ELR (cell line): ENCODE measurements at regions not wholly inside any gene's neighbourhood (a gene's known extent, or its start where the extent isn't known, plus 50 kb on each side); places are given as distances from the start of the nearest gene placed in this dataset.
A peak's percentile ranks its signal among the peaks of the same experiment; 100 is the strongest.

Experiments
- DNase-seq: peaks from one replicate; pipeline ENCODE4 v3.0.0-alpha.2; 2015; ENCODE audit warnings: low read depth

DNA sequence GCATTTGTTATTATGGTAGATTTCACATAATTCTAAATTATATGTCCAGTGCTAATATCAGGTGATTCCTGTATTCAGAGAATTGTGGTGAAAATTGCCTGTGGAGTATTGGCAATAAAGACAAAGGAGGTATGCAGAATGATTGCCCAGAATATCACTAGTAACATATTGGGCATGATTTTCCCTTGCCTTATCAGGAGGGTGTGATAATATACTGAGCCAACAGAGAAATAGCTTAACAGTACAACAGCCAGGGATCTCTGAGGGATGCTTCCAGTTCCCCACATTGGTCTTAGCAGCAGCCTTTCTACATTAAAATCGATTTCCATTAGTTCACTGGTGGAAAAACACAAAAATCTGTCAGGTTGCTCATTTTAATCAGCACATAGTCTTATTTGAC lies 122.9 kb upstream of the COL3A1 start:
- no peak for DNase-seq

DNA sequence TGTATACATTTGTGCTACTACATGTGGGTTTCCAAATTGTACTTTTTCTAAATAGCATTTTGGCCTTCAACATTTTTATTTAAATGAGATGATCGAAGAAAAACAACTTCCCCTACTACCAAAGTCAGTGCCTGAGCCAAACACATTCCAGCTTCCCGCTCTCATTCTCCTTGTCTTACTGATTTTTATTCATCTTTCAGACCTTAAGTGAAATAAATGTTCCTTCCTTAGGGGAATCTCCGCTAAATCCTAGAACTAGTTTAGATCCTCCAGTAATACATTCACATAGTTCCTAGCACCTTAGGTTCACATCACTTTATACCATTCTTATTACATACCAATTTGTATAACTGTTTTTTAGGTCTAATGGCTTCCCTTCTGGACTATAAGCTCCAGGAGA lies 122.3 kb upstream of the COL3A1 start:
- DNase-seq, result no peak

DNA sequence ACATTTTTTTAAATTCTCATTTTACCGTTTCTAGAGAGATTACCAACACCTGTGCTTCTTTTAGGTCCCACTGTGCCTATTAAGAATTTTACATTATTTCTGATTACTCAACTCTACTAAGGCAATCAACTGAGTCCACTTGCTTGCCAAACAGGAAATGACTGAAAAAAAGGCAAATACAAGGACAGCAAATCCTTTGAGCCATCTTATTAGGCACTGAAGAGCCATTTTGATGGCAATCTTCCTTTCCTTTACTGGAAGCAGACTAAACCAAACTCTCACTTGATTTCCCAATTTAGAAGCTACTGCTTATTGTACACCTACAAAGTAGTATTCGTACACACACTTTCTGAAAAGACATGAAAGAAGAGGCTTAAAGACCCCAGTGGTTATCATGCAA lies 121.4 kb upstream of the COL3A1 start:
- no peak for DNase-seq

DNA sequence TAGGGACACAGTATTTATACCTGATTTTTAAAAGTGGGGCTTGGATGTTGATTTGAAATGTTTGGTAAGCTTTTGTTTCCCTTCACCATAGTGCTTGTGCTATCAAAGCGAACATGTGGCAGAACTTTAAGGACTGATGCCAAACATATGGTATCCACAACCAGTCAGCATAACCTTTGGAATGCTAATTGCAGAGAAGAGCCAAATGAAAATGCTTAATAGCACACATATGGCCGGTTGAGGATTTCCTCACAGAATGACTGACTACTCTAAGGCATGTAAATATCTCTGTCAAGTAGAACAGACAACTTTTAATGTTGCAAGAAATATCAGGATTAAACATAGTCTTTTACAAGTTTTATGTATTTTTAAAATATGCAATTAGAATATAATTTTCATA lies 120.9 kb upstream of the COL3A1 start:
- DNase-seq, result peak; percentile 13

DNA sequence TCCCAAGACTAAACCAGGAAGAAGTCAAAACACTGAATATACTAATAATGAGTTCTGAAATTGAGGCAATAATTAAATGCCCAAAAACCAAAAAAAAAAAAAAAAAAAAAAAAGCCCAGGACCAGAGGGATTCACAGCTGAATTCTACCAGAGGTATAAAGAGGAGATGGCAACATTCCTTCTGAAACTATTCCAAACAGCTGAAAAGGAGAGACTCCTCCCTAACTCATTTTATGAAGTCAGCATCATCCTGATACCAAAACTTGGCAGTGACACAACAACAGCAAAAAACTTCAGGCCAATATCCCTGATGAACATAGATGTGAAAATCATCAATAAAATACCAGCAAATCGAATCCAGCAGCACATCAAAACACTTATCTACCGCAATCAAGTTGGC lies 108.5 kb upstream of the COL3A1 start:
- DNase-seq, result no peak

DNA sequence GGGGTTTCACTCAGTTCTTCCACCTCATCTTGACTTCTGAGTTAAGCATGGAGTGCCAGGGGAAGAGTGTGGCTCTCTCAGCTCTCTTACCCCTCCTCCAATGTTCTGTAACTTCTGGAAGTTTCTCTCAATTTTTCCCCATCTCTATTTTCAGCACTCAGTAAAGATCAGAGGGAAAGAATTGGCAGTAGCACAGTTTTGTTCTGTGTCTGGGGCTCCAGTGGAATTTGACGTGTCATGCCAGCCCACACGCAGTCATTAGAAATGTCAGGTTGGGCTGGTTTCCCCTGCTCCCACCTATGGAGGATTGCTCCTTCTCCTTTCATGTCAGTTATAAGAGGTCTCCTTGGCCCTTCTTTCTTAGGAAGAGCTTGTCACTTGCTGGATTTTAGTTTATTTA lies 104.6 kb upstream of the COL3A1 start:
- DNase-seq, result no peak

DNA sequence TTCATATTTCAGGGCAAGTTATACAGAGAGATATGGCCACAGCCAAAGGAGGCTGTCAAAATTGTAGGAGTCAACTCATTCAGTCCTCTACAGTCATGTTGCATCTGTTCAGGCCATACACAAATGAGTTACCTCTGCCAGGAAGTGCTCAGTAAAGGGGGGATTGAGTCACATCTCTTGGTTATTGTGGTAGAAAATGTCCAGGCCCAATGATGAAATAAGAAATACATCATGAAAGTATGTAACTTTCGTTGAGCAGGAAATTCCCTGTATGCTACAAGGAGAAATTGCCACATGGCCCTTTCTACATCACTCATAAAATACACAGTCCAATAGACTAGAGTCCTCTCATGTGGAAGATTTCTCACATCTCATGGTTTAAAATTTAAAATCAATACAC lies 103.9 kb upstream of the COL3A1 start:
- DNase-seq, result peak; percentile 80

DNA sequence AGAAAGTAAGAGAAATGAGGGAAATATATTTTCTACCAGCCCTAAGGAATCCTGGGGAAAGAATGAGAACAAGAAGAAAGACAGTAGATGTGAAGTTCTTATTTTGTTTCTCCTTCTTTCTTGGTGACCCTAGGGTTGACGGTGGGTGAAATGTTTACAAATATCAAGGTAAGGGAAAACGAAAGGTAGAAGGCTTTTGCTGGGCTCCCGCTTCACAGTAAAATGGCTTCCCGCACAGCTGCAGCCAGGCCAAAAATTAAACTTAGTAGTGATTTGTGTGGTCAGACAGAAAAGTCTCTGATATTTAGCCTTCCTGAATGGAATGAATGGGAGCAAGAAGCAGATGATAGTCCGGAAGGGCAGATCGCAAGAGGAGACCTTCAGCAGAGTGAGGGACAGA lies 99.1 kb upstream of the COL3A1 start:
- DNase-seq, result no peak

DNA sequence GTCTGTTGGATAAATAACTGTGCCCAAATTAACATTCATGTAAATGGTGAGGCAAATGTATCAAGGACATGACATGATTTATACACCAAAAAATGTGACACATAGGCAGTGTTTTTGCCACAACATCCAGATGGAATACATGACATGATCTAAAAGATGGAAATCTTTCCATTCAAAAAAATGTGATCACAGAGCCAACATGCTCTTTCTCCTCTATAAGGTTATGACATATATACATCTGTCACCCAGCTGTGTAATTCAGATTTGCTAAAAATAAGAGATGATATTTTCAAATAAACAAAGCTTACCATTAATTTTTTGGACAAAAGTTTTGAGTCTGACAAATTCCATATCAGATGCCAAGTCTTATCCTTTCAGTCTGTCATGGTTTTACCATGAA lies 95.5 kb upstream of the COL3A1 start:
- DNase-seq, result no peak

DNA sequence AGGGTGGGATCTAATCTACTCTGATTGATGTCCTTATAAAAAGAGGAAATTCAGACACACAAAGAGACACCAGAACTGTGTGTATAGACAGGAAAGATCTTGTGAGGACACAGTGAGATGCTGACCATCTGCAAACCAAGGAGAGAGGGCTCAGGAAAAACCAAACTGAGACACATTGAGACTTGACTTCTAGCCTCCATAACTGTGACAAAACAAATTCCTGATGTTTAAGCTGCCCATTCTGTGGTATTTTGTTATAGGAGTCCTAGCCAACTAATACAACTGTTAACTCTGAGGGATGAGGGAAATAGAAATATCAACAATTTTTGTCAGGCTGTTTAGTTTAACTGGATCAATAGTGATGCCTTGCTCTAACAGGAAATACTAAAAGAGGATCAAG lies 93.4 kb upstream of the COL3A1 start:
- no peak for DNase-seq

DNA sequence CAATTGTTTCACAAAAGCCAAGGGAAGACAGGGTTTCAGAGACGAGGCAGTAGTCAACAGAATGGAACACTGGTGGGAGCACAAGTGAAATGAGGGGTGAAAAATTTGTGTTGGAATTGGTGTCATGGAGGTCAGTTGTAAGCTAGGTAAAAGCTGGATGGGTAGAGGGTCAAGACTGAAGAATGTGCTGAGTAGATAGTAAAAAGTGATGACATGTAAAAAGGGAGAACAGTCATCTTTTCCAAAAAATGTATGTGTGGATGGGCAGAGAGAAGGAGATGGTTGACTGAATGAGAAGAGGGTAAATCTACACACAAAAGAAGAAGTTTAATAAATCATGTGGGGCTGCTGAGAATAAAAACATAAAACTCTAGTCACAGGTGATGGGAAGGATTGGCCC lies 92.7 kb upstream of the COL3A1 start:
- DNase-seq, result no peak

DNA sequence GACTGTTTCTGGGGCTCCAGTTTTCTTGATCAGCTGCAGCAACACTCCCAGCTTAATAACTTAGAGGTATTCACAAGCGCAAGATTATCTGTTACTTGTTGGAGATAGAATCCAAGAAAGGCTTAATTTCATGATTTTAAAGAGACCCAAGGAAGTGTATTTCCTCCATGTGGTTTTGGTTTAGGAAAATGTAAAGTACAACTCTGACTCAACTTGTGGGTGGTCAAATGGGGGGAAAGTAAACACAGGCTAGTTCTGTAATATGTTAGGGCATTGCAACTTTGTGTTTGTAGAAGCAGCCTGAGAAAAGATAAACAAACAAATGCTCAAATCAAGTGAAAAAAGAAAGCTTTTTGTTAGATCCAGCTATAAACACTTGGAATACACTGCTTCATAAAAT lies 90.1 kb upstream of the COL3A1 start:
- peak; percentile 48 for DNase-seq

DNA sequence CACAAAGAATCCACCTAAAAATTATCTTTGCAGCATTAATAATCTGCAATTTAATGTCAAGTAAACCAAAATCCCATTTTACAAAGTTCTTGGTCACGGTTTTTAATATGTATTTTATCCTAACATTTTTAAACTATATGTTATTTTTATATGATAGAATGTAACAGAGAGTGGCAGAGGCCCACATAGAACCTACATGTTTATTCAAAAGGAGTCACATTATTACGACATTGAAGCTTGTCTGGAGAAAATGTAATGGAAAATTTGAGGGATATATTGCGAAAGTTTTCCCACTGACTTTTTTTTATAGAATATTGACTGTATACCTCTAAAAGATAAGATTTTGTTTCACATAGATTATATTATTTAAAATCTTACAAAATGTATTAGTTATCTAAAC lies 89.7 kb upstream of the COL3A1 start:
- DNase-seq, result peak; percentile 7

DNA sequence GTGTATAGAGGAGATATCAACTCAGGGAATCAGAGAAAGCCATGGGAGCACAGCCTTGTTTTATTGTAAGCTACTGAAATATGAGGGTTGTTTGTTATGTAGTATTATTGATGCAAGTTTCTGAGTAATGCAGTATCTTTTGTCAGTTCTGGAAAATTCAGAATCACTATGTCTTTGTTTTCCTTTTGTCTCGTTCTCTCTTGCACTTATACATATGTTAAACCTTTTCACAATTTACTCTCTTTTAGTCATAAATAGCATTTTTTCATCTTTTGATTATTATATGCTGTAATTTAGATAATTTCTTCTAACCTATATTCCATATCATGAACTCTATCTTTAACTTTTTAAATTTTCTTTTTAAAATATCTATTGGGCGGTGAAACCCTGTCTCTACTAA lies 85.0 kb upstream of the COL3A1 start:
- no peak for DNase-seq

DNA sequence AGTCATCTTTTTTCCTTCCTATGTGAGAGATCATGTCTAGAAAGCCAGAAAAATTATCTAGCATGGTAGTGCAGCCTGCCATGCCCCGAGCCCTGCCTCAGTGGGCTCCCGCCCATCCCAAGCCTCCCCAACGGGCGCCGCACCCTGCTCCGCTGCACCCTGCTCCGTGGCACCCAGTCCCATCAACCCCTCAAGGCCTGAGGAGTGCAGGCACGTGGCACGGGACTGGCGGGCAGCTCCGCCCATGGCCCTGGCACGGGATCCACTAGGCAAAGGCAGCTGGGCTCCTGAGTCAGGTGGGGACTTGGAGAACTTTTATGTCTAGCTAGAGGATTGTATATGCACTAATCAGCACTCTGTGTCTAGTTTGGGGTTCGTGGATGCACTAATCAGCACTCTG lies 83.4 kb upstream of the COL3A1 start:
- DNase-seq, result no peak

DNA sequence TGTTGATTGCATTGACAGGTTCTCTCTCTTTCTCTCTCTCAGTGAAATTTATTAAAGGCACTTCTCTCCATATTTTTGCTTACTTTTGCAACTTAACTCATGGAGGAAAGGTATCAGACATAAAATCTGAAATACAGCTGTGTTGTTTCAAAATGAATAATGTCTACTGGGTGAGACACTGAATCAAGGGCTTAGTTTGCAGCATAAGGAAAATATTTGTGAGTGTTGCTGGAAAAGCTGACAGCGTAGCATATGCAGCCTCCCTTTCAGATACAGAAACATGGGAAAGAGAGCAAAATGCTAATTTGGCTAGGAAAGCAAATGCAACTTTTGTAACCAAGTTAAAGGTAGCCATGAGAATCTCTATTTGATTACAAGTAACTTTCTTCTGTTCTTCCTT lies 81.5 kb upstream of the COL3A1 start:
- no peak for DNase-seq

DNA sequence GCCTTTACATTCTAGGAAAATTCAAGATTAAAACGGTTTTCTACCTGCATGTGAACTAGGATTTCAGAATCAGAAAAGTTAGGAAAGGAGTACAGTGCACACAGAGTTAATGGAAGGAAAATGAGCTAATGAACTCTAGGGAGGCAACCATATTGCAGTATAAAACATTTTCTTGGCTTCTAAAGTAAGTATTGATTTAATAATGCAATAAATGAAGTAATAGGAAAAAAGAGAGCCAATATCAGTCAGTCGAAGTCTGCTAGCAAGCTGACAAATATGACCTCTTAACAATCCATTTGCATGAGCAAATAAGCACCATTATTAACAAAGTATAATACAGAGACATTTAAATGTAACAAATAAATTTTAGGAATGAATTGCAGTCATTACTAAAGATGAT lies 80.2 kb upstream of the COL3A1 start:
- no peak for DNase-seq

DNA sequence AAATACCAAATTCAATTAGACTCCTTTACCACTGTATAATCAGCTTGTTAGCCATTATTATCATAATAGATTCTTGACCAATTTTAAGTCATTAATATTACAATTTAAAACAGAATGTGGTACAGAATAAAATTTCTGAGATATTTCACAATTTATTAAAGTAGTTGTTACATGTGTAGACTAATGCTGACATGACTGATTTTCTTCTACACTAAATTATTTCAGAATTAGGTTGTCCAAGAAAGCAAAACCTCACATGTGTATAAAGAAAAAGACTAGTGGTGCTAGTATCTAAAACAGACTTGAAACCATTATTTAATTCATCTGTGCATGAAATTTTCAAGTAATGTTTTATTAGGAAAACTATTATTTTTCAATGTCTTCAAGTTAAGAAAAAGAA lies 79.2 kb upstream of the COL3A1 start:
- DNase-seq, result no peak

DNA sequence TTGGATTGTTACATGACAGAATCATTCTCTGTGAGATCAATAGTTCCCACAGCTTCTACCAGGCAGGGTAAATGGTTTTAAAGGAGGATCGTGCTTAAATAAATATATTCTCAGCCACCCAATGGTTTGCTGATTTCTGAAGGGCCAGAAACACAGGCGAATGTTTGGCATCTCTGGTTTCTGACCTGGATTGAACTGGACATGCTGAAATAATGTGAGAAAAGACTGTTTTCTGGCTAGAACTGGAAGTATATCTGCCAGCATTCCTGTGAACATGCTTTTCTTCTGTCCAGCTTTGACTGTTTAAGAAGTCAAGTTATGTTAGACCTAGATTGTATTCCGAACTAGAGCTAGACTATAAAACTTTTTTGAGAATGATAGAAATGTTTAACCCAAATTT lies 77.1 kb upstream of the COL3A1 start:
- no peak for DNase-seq

DNA sequence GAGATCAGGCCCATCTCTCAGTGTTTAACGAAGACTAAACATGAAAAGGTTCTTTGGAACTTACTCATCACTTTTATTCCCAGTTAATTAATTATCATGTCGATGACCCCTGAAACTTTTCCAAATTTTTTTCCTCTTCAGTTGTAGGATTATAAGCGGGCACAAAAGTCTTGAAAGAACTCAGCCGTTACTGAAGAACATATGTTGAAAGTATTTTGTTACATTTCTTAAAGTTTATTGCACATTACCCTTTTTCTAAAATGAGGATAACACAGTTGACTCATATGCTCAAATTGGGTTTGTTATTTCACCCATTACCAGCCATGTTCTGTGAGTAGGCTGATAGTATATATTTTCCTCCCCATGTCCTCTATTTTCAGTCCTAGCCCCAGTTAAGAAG lies 75.9 kb upstream of the COL3A1 start:
- DNase-seq, result no peak

DNA sequence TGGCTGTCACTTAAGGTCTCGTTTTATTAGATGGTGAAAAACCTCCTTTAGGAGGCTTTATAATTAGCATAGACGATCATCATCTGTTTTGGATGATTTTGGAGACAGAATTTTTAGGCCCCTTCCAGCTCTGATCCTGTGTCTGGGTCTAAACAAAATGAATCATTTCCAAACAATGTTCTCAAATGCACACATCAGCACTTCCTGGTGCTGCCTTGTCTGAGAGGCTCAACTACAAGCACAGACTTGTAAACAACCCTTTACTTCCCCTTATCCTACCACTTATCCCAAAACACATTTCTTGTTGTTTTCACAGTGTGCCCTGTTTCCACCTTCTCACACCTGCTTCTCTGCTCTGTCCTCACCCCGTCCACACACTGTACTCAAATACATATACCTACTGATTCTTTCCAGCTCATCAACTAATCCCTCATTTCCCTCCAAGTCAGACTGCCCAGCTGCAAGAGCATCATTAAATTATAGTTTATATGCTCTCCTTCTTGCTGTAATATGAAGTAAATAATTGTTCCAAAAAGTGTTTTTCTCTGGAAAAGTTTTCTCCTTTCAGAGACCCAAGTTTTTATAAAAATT lies 71.2 kb upstream of the COL3A1 start:
- DNase-seq, result peak; percentile 53

DNA sequence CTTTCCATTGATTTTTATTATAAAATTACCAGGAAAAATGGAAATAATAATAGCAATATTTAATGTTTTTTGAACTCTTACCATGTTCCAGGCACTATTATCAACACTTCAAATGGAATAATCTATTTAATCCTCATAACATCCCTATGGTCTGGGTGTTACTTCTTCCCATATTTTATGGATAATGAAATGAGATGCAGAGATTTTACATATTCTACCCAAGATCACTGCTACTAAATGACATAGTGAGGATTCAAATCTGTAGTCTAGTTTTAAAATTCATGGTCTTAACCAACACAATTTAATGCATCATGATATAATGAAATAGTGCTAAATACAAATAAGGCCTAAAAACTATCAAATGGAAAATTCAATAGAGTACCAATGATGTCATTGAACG lies 70.4 kb upstream of the COL3A1 start:
- DNase-seq, result no peak

DNA sequence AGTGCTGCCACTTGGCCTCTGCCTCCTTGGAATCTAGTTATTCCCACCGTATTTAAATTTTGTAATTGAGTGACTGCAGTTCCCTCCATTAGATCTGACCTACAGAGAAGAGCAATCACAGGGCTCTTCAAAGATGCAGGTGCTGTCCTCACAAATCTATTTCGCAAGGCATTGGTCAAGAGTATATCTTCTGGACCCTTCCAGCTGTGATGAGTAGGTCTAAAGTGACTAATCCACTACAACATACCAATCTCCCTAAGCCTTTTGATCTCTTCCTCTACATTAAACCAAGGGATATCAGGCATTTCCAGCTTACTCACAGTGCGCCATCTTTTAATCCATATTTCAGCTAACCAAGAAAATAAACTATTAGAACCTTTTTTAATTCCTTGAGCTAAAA lies 65.1 kb upstream of the COL3A1 start:
- peak; percentile 51 for DNase-seq

DNA sequence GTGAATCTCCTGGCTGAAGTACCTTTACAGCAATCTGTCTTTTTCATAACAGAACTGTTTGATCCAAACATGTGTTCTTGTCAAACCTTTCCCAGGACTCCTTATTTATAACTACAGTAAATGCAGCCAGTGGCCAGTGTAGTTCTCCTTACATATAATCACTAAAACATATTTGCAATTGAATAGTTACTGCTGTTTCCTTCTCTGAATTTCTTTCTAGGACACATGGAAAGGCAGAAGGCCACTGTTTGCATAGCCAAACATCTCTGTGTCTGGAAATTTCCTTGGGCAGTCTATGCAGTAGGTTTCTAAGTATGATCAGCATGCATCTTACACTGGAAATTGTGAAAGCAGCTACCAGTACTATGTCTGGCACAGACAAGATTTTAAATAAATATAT lies 57.4 kb upstream of the COL3A1 start:
- no peak for DNase-seq

DNA sequence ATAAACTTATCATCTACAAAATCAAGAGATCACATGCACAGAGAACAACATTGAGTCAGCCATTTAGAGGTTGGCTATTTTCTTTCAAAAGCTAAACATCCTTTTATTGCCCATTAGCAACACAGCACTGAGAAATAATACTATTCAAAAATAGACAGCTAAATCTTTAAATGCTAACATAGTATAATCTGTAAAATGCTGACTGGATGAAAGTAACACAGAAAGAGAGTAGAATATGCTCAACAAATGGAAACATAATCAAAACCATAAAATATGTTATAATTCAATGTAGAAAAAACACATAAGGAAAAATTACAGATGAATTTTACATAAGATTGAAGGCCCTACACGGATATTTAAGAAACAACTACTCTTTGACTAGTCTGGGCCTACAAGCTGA lies 56.5 kb upstream of the COL3A1 start:
- no peak for DNase-seq
